Endothelial cell of umbilical vein (primary cell): ENCODE measurements at regions not wholly inside any gene's neighbourhood (a gene's known extent, or its start where the extent isn't known, plus 50 kb on each side); places are given as distances from the start of the nearest gene placed in this dataset.

Experiments
- BruUV-seq: library from RNA; stranded (reverse); fragments of 400-500 nt; replicated peaks from 2 replicates; lab custom pipeline; 2021; lab: Mats Ljungman, UMichigan
- CTCF ChIA-PET: fragments of 300-600, 350-600 bp; sonication (Branson Sonifier 250); formaldehyde crosslinking; loops from one replicate; lab custom pipeline; 2021; ENCODE audit warnings: antibody characterized with exemption, inconsistent platforms; lab: Charles Lee
- POLR2A ChIA-PET: fragments of 300-600, 350-600 bp; sonication (Branson Sonifier 250); formaldehyde crosslinking; loops from one replicate; lab custom pipeline; 2021; ENCODE audit warnings: antibody characterized with exemption, inconsistent platforms; lab: Charles Lee
- DNase-seq: peaks from one replicate; pipeline ENCODE4 v3.0.0-alpha.2; 2011; ENCODE audit warnings: low read depth, low spot score
- FAIRE-seq: peaks from 2 replicates; lab custom pipeline; 2011; peaks lifted over from hg19 to GRCh38; lab: Jason Lieb, UNC
- H2AFZ ChIP-seq: 2 replicates; pipeline ENCODE4 v1.6.0; 2012; ENCODE audit warnings: low read depth, low read length, control low read depth, inconsistent platforms
- H3K27ac ChIP-seq: 2 replicates; pipeline ENCODE4 v1.5.1; 2011; ENCODE audit warnings: low read depth, mild to moderate bottlenecking, control low read depth, low read length, moderate library complexity; ENCODE audit not compliant: insufficient read depth
- H3K27me3 ChIP-seq, 2 experiments: 2 replicates each; pipeline versions ENCODE4 v1.6.0 to v1.6.1; 2011; ENCODE audit warnings: low read length in 2 of 2, mixed read lengths in 1 of 2; ENCODE audit not compliant: control insufficient read depth in 2 of 2, insufficient read depth in 2 of 2
- H3K36me3 ChIP-seq, 2 experiments: 2 replicates in 1 of 2; 3 replicates in 1 of 2; pipeline ENCODE4 v1.5.1; 2011; ENCODE audit warnings: low read length in 2 of 2, mild to moderate bottlenecking in 1 of 2, moderate library complexity in 1 of 2; ENCODE audit not compliant: control insufficient read depth in 2 of 2, insufficient read depth in 2 of 2; ENCODE audit errors: extremely low read depth in 1 of 2
- H3K4me1 ChIP-seq: 3 replicates; pipeline ENCODE4 v1.5.1; 2011; ENCODE audit warnings: mild to moderate bottlenecking, low read length; ENCODE audit not compliant: control insufficient read depth, insufficient read depth; ENCODE audit errors: extremely low read depth
- H3K4me2 ChIP-seq: 2 replicates; pipeline ENCODE4 v1.6.1; 2011; ENCODE audit warnings: low read length, control low read depth, mixed read lengths; ENCODE audit not compliant: insufficient read depth
- H3K4me3 ChIP-seq, 3 experiments: fragments of 200-600 bp in 1 of 3; sonication (generic), shearing (Covaris generic) in 1 of 3; replicated peaks in 1 of 3; 2 replicates each; pipeline ENCODE4 v1.5.1; 2011 to 2016; ENCODE audit warnings: control low read depth in 3 of 3, low read length in 3 of 3, mild to moderate bottlenecking in 2 of 3, inconsistent platforms in 1 of 3, low read depth in 1 of 3, moderate library complexity in 1 of 3; ENCODE audit not compliant: insufficient read depth in 1 of 3
- H3K79me2 ChIP-seq: 2 replicates; pipeline ENCODE4 v1.6.0; 2012; ENCODE audit warnings: low read length, inconsistent platforms; ENCODE audit not compliant: control insufficient read depth, insufficient read depth
- H3K9ac ChIP-seq: replicated peaks from 2 replicates; pipeline ENCODE3; 2011; ENCODE audit warnings: low read length, control low read depth; ENCODE audit not compliant: insufficient read depth; ENCODE audit errors: extremely low read depth
- H3K9me1 ChIP-seq: replicated peaks from 3 replicates; pipeline ENCODE4 v1.6.0; 2011; ENCODE audit warnings: mild to moderate bottlenecking, low read length; ENCODE audit not compliant: control insufficient read depth, insufficient read depth; ENCODE audit errors: extremely low read depth
- H3K9me3 ChIP-seq: replicated peaks from 2 replicates; pipeline ENCODE4 v1.5.1; 2012; ENCODE audit warnings: low read length, inconsistent platforms; ENCODE audit not compliant: control insufficient read depth, insufficient read depth
- H4K20me1 ChIP-seq: replicated peaks from 2 replicates; pipeline ENCODE3; 2011; ENCODE audit warnings: mild to moderate bottlenecking, low read length; ENCODE audit not compliant: control insufficient read depth, insufficient read depth; ENCODE audit errors: extremely low read depth
- EZH2 ChIP-seq: IDR thresholded peaks from 2 replicates; pipeline ENCODE4 v1.6.1; 2012; ENCODE audit warnings: borderline replicate concordance, low read depth, mild to moderate bottlenecking, moderate library complexity, low read length, inconsistent platforms; ENCODE audit not compliant: severe bottlenecking
- FOS ChIP-seq: IDR thresholded peaks from 2 replicates; pipeline ENCODE4 v1.6.1; 2011; ENCODE audit warnings: mild to moderate bottlenecking, low read length, moderate library complexity, borderline replicate concordance; ENCODE audit not compliant: insufficient read depth
- GATA2 ChIP-seq: IDR thresholded peaks from 2 replicates; pipeline ENCODE4 v1.7.0; 2011; ENCODE audit warnings: low read depth, mild to moderate bottlenecking, moderate library complexity, mixed read lengths, low read length; ENCODE audit not compliant: insufficient read length, insufficient read depth
- JUN ChIP-seq: IDR thresholded peaks from 2 replicates; pipeline ENCODE4 v1.6.1; 2011; ENCODE audit warnings: borderline replicate concordance, low read depth; ENCODE audit not compliant: insufficient read length, insufficient read depth
- MYC ChIP-seq: IDR thresholded peaks from one replicate; pipeline ENCODE4 v1.6.1; 2011; ENCODE audit warnings: mild to moderate bottlenecking, low read depth, low read length
- POLR2A ChIP-seq: IDR thresholded peaks from 2 replicates; pipeline ENCODE4 v1.6.1; 2012; ENCODE audit warnings: low read depth, mild to moderate bottlenecking, control low read depth, low read length
- POLR2AphosphoS5 ChIP-seq: IDR thresholded peaks from 2 replicates; pipeline ENCODE4 v1.6.1; 2012; ENCODE audit warnings: low read depth, mild to moderate bottlenecking, control low read depth, low read length, moderate library complexity; ENCODE audit not compliant: insufficient read depth
- dilution Hi-C: fragments of 300-500 bp; cut with MboI; formaldehyde crosslinking; loops from one replicate; pipeline ENCODE4 v1.15.0; 2019; ENCODE audit warnings: low sequenced_read_pairs; ENCODE audit not compliant: extremely low pct_ligation_motif_present
- intact Hi-C: fragments of 100-400 bp; cut with micrococcal nuclease; formaldehyde crosslinking; loops from one replicate; pipeline ENCODE4 v1.10.0; 2022
- TF ChIP-seq, protein P1 (sequence below): IDR thresholded peaks from 2 replicates; pipeline ENCODE4 v1.6.1; 2011; ENCODE audit not compliant: insufficient read depth, insufficient read length
- TF ChIP-seq, protein P2 (sequence below), 2 donors: IDR thresholded peaks; 1 replicate in 1 of 2; 2 replicates in 1 of 2; pipeline ENCODE4 v1.5.1; 2011; ENCODE audit warnings: low read length in 2 of 2, mild to moderate bottlenecking in 2 of 2, moderate library complexity in 2 of 2, control low read depth in 1 of 2, inconsistent platforms in 1 of 2, low read depth in 1 of 2; ENCODE audit not compliant: insufficient read depth in 1 of 2; ENCODE audit errors: extremely low read depth in 1 of 2

DNA sequence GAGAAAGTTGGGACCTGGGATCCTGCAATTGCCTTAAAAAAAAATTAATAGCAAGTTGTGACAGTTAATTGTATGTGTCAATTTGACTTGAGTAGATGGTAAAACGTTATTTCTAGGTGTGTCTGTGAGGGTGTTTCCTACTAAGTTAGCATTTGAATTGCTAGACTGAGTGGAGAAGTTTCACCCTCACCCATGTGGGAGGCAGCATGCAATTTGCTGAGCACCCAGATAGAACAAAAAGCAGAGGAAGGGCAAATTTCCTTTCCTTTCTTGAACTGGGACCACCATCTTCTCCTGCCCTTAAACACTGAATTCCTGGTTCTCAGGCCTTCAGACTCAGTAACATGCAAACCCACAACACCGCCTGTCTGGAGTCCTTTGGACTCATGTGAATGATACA lies 455.7 kb downstream of the GALR1 start:
- DNase-seq (no peak), FAIRE-seq (no peak)
- Histone ChIP-seq H3K27me3 (no peaks in the 10 kb centered on the region), H3K27ac (no peak overlapping the region), H3K9me1 (no peaks in the 10 kb centered on the region), H3K36me3 (no peaks in the 10 kb centered on the region), H4K20me1 (no peaks in the 10 kb centered on the region), H3K9me3 (peaks cover 5% of the 10 kb centered on the region), H3K4me1 (no peaks in the 10 kb centered on the region), H2AFZ (no peak overlapping the region), H3K79me2 (no peaks in the 10 kb centered on the region), H3K4me3 (no peak overlapping the region), H3K9ac (no peak overlapping the region), H3K4me2 (no peak overlapping the region)
- dilution Hi-C loops: no loop called here
- no TSS peak for BruUV-seq
- TF ChIP-seq GATA2 (no peak), FOS (no peak)
- TF ChIP-seq, protein P1, sequence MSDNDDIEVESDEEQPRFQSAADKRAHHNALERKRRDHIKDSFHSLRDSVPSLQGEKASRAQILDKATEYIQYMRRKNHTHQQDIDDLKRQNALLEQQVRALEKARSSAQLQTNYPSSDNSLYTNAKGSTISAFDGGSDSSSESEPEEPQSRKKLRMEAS: no peak
- POLR2A ChIA-PET: no interaction called here
- intact Hi-C loops: no loop called here
- CTCF ChIA-PET: no interaction called here

DNA sequence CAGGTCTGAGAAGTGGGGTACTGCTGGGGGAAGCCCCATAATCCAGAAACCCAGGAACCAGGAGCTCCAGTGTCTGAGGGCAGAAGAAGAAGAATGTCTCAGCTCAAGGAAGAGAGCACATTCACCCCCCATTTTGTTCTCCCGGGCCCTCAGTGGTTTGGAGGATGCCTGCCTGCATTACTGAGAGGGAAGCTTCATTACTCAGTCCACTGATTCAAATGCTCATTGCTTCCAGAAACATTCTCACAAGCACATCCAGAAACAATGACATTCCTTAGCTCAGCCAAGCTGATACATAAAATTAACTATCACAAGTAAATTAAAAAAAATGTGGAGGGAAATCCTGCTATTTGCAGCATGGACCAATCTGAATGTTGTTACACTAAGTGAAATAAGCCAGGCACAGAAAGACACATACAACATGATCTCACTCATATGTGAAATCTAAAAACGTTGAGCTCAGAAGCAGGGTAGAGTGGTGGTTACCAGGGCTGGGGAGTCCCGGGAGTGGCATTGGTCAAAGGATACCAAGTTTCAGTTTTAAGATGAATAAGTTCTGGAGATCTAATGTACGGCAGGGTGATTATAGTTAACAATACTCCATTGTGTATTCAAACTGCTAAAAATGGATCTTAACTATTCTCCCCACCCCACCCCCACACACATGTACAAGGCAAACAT lies 459.3 kb downstream of the GALR1 start:
- intact Hi-C loops: no loop called here
- dilution Hi-C loops: no loop called here
- BruUV-seq: no TSS peak
- H3K27ac ChIP-seq: no peak overlapping the region
- no peaks in the 10 kb centered on the region for H3K9me3 ChIP-seq
- no peak overlapping the region for H3K4me2 ChIP-seq
- CTCF ChIA-PET: no interaction called here
- H3K36me3 ChIP-seq: no peaks in the 10 kb centered on the region
- no peaks in the 10 kb centered on the region for H3K4me1 ChIP-seq
- no peak overlapping the region for H2AFZ ChIP-seq
- H3K9ac ChIP-seq: no peak overlapping the region
- DNase-seq (no peak), FAIRE-seq (no peak)
- no peak overlapping the region for H3K4me3 ChIP-seq
- no peaks in the 10 kb centered on the region for H3K27me3 ChIP-seq
- POLR2A ChIA-PET: no interaction called here
- no peaks in the 10 kb centered on the region for H3K9me1 ChIP-seq
- no peaks in the 10 kb centered on the region for H3K79me2 ChIP-seq
- no peak for TF ChIP-seq POLR2A
- TF ChIP-seq, protein P1: no peak
- TF ChIP-seq, protein P2, sequence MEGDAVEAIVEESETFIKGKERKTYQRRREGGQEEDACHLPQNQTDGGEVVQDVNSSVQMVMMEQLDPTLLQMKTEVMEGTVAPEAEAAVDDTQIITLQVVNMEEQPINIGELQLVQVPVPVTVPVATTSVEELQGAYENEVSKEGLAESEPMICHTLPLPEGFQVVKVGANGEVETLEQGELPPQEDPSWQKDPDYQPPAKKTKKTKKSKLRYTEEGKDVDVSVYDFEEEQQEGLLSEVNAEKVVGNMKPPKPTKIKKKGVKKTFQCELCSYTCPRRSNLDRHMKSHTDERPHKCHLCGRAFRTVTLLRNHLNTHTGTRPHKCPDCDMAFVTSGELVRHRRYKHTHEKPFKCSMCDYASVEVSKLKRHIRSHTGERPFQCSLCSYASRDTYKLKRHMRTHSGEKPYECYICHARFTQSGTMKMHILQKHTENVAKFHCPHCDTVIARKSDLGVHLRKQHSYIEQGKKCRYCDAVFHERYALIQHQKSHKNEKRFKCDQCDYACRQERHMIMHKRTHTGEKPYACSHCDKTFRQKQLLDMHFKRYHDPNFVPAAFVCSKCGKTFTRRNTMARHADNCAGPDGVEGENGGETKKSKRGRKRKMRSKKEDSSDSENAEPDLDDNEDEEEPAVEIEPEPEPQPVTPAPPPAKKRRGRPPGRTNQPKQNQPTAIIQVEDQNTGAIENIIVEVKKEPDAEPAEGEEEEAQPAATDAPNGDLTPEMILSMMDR (IDR thresholded peaks at IDR 0.05; ENCODE audit: extremely low read depth in 1 of 2, insufficient read depth in 1 of 2, low read depth in 1 of 2, low read length in 2 of 2): no peak
- TF ChIP-seq POLR2AphosphoS5: no peak
- TF ChIP-seq EZH2: no peak
- no peak for TF ChIP-seq JUN
- TF ChIP-seq GATA2: no peak
- no peak for TF ChIP-seq FOS
- no peak for TF ChIP-seq MYC
- no peaks in the 10 kb centered on the region for H4K20me1 ChIP-seq
